ENCODE measurements at regions not wholly inside any gene's neighbourhood (a gene's known extent, or its start where the extent isn't known, plus 50 kb on each side); places are given as distances from the start of the nearest gene placed in this dataset.

DNA sequence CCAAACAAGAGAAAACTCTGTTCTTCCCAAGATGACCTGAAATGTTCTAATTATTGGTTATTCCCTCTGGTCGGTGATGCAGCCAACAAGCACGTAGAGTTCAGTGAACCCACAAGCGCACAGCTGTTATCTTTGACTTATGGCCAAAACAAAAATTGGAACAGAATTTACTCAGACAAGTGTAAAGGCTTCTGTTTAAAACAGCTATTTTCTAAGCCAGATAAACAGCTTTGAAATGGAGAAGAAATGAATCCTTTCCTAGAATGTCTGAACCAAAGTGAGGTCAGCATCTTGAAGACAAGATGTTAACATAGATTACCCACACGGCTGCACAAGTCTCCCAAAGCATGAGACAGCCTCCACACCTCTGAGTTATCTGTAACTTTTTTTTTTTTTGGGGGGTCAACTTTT lies 669.2 kb downstream of the DIAPH3 start (continued):
- TF ChIP-seq SKIL (IDR thresholded peaks at IDR 0.05; ENCODE audit: low read depth, poor library complexity, severe bottlenecking) (no peak), ATF2 (IDR thresholded peaks at IDR 0.05; ENCODE audit: low read length) (no peak), RCOR1 (conservative IDR thresholded peaks at IDR 0.05; ENCODE audit: low read depth, low read length) (no peak), NR2C2 (IDR thresholded peaks at IDR 0.05; ENCODE audit: borderline replicate concordance, control insufficient read depth, insufficient read length, low read depth) (no peak), MYB (IDR thresholded peaks at IDR 0.05; ENCODE audit: borderline replicate concordance, low read depth, low read length) (no peak)
- TF ChIP-seq, protein P1, sequence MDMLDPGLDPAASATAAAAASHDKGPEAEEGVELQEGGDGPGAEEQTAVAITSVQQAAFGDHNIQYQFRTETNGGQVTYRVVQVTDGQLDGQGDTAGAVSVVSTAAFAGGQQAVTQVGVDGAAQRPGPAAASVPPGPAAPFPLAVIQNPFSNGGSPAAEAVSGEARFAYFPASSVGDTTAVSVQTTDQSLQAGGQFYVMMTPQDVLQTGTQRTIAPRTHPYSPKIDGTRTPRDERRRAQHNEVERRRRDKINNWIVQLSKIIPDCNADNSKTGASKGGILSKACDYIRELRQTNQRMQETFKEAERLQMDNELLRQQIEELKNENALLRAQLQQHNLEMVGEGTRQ (IDR thresholded peaks at IDR 0.05; ENCODE audit: borderline replicate concordance, low read depth, low read length): no peak

DNA sequence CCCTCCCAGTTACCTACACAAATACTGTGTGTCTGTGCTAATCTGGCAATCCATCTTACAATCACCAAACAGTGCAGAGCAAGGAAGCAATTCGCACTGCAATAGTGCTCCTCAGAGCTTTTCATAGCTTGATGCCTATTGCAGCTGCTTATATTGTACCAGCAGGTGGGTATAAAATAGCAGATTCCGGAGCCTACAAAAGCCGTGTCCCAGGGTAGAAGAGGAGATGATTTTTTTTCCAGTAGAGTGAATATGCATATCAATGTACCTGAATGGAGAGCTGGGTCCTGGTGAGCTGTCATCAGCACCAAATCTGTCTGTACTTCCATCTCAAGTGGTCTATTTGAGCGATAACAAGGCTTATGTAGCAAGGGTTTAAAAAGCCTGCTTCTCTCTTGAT lies 668.4 kb downstream of the DIAPH3 start:
- Histone ChIP-seq H3K4me3 (no peak overlapping the region), H3K9ac (ENCODE audit: control insufficient read depth, insufficient read depth, low read length) (no peak overlapping the region), H3K79me2 (ENCODE audit: control insufficient read depth, insufficient read depth, low read length) (no peaks in the 10 kb centered on the region), H3K27me3 (replicated peaks in 1 of 2; ENCODE audit: control insufficient read depth in 2 of 2, insufficient read depth in 2 of 2, low read length in 1 of 2) (no peaks in the 10 kb centered on the region; a peak in 1 of 4 replicates), H3K4me1 (ENCODE audit: control insufficient read depth, insufficient read depth, low read length) (no peaks in the 10 kb centered on the region), H3K36me3 (ENCODE audit: control insufficient read depth in 2 of 2, insufficient read depth in 2 of 2, low read length in 1 of 2) (no peaks in the 10 kb centered on the region), H3K4me2 (ENCODE audit: control insufficient read depth, insufficient read depth) (no peak overlapping the region), H4K20me1 (ENCODE audit: control insufficient read depth, insufficient read depth) (no peaks in the 10 kb centered on the region), H2AFZ (ENCODE audit: control insufficient read depth, low read depth, low read length) (no peak overlapping the region), H3K27ac (ENCODE audit: control insufficient read depth, insufficient read depth) (no peak overlapping the region), H3K9me3 (replicated peaks; ENCODE audit: control insufficient read depth, insufficient read depth, low read length) (no peaks in the 10 kb centered on the region)
- ChIA-PET SMC1A (ENCODE audit: uncharacterized antibody, unreplicated experiment) (interaction anchor here (1.1 to 1.5 kb wide), 2 partner anchors 37 to 103 kb away, joined by 4 read pairs; no protein-coding TSS in a partner anchor), CTCF (interaction anchor here (1.4 kb wide), 1 partner anchor 103 kb away, joined by 3 read pairs; no protein-coding TSS in a partner anchor), POLR2A (no interaction called here), RAD21 (ENCODE audit: unreplicated experiment) (no interaction called here)
- in situ Hi-C loops (cut with MboI) (no loop called here), intact Hi-C loops (cut with micrococcal nuclease; ENCODE audit: unreplicated experiment) (no loop called here)
- BruUV-seq (replicated peaks): no TSS peak
- no peak for DNase-seq (ENCODE audit: low read depth, low spot score)
- FAIRE-seq: no peak
- no peak for ATAC-seq
- 42% methylated on average over 4 of the region's 4 CpGs for WGBS (ENCODE audit: insufficient coverage, insufficient replicate concordance, low lambda C conversion rate, missing lambda C conversion rate)
- TF ChIP-seq, protein P2, sequence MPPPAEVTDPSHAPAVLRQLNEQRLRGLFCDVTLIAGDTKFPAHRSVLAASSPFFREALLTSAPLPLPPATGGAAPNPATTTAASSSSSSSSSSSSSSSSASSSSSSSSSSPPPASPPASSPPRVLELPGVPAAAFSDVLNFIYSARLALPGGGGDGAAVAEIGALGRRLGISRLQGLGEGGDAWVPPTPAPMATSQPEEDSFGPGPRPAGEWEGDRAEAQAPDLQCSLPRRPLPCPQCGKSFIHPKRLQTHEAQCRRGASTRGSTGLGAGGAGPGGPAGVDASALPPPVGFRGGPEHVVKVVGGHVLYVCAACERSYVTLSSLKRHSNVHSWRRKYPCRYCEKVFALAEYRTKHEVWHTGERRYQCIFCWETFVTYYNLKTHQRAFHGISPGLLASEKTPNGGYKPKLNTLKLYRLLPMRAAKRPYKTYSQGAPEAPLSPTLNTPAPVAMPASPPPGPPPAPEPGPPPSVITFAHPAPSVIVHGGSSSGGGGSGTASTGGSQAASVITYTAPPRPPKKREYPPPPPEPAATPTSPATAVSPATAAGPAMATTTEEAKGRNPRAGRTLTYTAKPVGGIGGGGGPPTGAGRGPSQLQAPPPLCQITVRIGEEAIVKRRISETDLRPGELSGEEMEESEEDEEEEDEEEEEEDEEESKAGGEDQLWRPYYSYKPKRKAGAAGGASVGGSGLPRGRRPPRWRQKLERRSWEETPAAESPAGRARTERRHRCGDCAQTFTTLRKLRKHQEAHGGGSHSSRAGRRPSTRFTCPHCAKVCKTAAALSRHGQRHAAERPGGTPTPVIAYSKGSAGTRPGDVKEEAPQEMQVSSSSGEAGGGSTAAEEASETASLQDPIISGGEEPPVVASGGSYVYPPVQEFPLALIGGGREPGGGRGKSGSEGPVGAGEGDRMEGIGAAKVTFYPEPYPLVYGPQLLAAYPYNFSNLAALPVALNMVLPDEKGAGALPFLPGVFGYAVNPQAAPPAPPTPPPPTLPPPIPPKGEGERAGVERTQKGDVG (CRISPR knock-in tag; IDR thresholded peaks at IDR 0.05): no peak
- TF ChIP-seq POU2F2 (IDR thresholded peaks at IDR 0.05; ENCODE audit: borderline replicate concordance, low read depth, low read length) (no peak), EED (IDR thresholded peaks at IDR 0.05; ENCODE audit: low read depth) (no peak), CBX5 (IDR thresholded peaks at IDR 0.05; ENCODE audit: low read depth) (no peak), E2F8 (IDR thresholded peaks at IDR 0.05; ENCODE audit: low read depth, partially characterized antibody) (no peak), LARP7 (IDR thresholded peaks at IDR 0.05) (no peak), POLR2A (IDR thresholded peaks at IDR 0.05; ENCODE audit: low read depth, low read length) (no peak)
